HG02970 (cell line): ENCODE measurements at regions not wholly inside any gene's neighbourhood (a gene's known extent, or its start where the extent isn't known, plus 50 kb on each side); places are given as distances from the start of the nearest gene placed in this dataset.

Experiments
- ATAC-seq: cut with Tn5 transposase; IDR thresholded peaks from one replicate; pipeline ENCODE4 v1.9.1; 2021; ENCODE audit warnings: mild to moderate bottlenecking, moderate library complexity, moderate number of reproducible peaks; ENCODE audit not compliant: unreplicated experiment, low FRiP score

DNA sequence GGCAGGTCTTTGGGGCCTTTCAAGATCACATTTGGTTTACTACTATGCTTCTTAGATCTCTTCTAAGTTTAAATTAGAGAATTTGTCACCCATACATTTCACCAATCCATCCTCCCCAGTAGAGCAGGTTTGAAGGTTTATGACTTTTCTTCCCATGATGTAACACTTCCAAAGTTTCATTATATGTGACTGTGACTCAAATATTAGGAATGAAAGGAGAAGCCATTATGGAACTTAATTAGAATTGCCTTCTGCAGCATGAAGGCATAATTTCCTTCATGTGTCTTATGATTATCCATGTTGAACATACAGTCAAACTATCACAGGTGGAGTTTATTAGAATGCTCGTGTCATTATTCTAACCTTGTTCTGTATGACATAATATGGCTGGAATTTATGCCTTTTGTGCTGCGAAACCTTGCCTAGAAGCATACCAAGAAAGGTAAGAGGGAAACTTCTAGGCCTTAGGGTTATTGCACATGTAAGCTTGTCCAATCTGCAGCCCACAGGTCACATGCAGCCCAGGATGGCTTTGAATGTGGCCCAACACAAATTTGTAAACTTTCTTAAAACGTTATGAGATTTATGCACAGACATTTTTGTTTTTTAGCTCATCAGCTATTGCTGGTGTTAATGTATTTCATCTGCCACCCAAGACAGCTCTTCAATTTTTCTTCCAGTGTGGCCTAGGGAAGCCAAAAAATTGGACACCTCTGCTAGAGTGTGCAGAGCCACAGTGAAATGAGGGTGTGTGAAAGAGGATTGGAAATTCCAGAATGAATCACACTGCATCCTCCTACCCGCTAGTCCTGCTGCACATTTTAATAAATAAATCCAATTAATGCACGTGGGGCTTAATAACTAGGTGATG lies 133.6 kb downstream of the TMEM26 start:
- no peak for ATAC-seq

DNA sequence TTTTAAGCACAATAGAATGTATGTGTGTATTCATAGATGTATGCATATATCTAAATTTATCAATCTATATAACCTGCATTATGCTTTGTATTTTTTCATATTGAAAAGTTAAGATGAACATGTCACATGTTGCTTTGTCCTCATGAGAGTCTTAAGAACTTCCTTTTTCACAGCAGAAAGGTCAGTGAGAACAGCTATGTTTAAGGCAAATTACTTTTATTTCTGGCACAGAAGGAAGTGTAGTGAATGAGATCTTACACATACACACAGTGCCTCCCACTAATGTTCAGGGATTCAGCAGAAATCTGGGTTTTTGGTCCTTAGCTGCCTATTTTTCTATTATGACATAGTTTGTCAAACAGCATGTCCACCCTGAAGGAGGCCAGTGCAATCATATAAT lies 134.8 kb downstream of the TMEM26 start:
- ATAC-seq: no peak

GRCh38 chr10:61317706-61318105 lies 135.5 kb downstream of the TMEM26 start:
- ATAC-seq: no peak

- ATAC-seq: no peak
Observed at GRCh38 chr10:61316676-61317265, 136.4 kb downstream of the TMEM26 start.

GRCh38 chr10:61314273-61314672 lies 138.9 kb downstream of the TMEM26 start:
- ATAC-seq: no peak

DNA sequence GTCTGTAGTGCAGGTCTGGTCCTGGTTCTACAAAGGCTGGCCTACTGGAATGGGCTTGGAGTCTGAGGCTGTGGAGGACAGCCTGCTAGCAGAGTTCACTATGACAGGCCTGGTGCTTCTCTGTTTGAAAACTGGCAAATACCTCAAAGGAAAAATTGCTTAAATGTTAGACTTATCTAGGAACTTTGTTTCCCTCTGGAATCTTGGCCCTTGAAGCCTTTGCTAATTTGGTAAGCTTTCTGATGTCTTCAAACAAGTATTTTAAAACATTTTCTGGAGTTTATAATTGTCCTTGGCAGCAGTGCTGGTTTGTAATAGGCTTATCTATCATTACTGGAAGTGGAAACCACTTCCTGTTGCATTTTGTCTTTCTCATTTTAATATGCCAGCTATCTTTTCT lies 139.7 kb downstream of the TMEM26 start:
- ATAC-seq: no peak

DNA sequence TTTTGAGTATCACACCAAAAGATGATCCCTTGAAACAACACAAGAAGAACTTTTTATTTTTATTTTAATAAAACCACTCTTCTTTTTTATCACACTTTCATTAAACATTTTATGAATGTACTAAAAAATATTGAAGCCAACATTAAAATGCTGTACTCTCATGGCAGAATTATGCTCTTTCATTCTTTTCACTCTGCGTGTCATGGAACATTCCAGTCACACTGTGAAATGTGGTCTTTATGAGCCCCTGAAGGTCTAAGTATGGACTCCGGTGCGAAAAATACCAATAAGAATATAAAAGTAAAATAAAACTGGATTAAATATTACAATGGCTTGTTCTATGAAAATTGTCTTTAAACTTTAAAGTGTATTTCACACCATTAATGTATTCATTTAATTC lies 148.4 kb downstream of the TMEM26 start:
- no peak for ATAC-seq

DNA sequence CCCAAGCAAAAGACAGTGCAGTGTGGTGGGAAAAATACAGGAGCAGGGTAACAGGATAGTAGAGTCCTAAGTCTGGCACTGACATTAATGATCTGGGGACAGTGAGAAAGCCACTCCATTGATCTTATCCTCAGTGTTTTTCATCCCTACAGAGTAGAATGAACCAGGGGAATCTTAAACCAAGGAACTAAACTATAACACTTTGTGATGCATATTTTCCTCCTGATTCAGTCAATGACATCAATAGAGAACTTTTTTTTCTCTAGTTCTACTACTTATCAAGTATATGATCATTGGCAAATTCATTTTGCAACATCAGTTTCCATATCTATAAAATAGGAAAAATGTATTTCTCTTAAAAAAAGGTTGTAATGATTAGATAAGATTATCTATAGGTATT lies 151.1 kb downstream of the TMEM26 start:
- no peak for ATAC-seq

DNA sequence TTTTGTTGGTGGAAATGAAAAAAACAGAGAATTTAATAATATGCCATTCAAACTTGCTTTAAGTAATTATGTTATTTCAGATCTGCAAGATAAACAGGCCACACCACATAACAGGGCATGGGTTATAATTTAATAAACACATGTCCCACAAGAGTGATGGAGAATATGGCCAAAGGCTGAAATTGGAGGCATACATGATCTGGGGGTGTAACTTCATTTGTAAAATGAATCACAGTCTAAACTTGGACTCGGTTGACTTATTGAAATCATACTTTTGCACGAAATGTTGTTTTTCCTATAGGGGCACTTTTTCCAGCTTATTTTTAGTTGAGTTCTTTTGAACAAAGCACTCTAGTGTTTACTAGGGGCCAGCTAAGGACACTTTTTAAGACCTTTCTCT lies 151.6 kb downstream of the TMEM26 start:
- ATAC-seq: no peak

DNA sequence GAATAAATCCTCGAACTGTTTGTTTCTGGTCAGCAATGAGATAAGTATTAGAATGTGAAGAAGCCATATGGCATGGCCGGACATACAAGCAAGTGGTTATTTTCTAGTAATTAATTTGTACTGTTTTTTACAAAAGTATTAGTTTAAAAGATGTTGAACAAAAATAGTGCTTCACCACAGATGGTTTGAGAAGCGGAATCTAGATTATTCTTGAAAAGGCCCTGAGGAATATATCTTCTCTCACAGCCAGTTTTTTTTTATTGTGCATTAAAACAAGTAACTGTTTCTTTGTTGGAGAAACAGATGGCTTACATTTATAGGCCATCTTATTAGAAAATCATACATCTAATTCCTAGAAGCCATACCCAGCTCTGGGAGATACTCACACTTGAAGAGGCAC lies 153.3 kb downstream of the TMEM26 start:
- no peak for ATAC-seq

DNA sequence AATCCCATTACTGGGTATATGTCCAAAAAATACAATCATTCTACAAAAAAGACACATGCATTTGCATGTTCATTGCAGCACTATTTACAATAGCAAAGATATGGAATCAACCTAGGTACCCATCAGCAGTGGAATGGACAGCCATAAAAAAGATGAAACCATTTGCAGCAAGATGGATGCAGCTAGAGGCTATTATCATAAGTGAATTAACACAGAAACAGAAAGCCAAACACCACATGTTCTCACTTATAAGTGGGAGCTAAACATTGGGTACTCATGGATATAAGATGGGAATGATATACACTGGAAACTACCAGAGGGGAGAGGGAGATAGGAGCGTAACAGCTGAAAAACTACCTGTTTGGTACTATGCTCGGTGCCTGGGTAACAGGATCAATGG lies 154.0 kb downstream of the TMEM26 start:
- no peak for ATAC-seq

DNA sequence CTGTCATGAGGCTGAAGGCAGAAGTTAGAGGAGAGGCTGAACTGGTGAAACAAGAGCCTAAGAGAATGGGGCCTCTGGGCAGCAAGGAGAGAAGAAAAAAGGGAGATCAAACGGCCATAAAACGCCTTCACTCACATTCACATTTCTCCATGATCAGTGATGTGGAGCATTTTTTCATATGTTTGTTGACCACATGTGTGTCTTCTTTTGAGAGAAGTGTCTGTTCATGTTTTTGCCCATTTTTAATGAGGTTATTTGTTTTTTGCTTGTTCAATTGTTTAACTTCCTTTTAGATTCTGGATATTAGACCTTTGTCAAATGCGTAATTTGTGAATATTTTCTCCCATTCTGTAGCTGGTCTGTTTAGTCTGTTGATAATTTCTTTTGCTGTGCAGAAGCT lies 155.0 kb downstream of the TMEM26 start:
- ATAC-seq: no peak

GRCh38 chr10:61296161-61296560 lies 157.0 kb downstream of the TMEM26 start:
- ATAC-seq: no peak

- ATAC-seq: no peak
Observed at GRCh38 chr10:61294131-61294530, 159.1 kb downstream of the TMEM26 start.

DNA sequence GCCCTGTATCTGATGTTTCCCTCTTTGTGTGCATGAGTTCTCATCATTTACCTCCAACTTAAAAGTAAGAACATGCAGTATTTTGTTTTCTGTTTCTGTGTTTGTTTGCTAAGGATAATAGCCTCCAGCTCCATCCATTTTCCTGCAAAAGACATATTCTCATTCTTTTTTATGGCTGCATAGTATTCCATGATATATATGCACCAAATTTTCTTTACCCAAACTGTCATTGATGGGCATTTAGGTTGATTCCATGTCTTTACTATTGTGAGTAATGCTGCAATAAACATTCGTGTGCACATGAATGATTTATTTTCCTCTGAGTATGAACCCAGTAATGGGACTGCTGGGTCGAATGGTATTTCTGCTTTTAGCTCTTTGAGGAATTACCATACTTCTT lies 163.4 kb downstream of the TMEM26 start:
- ATAC-seq: no peak

GRCh38 chr10:61286686-61287085 lies 166.5 kb downstream of the TMEM26 start:
- peak; percentile 100 for ATAC-seq

- ATAC-seq: no peak
Observed at GRCh38 chr10:61285749-61286148, 167.4 kb downstream of the TMEM26 start.

GRCh38 chr10:61284222-61284890 lies 168.8 kb downstream of the TMEM26 start:
- ATAC-seq: no peak

- ATAC-seq: no peak
Observed at GRCh38 chr10:61283481-61284221, 169.5 kb downstream of the TMEM26 start.

GRCh38 chr10:61283066-61283465 lies 170.1 kb downstream of the TMEM26 start:
- no peak for ATAC-seq

- no peak for ATAC-seq
Observed at GRCh38 chr10:61280303-61280702, 172.9 kb downstream of the TMEM26 start.
